ENCODE measurements at regions not wholly inside any gene's neighbourhood (a gene's known extent, or its start where the extent isn't known, plus 50 kb on each side); places are given as distances from the start of the nearest gene placed in this dataset.

- TF ChIP-seq POLR2AphosphoS5 (IDR thresholded peaks at IDR 0.05; ENCODE audit: borderline replicate concordance, low read depth, low read length) (no peak), EZH2 (IDR thresholded peaks at IDR 0.05) (no peak), FOXP2 (optimal IDR thresholded peaks at IDR 0.05; ENCODE audit: control extremely low read depth, extremely low read length, insufficient read depth) (no peak)
Observed at GRCh38 chr4:120454788-120455187, 388.1 kb upstream of the MAD2L1 start.
